CD4-positive, CD25-positive, alpha-beta regulatory T cell (primary cell): ENCODE measurements at regions not wholly inside any gene's neighbourhood (a gene's known extent, or its start where the extent isn't known, plus 50 kb on each side); places are given as distances from the start of the nearest gene placed in this dataset.

Experiments
- ATAC-seq, 2 donors: fragments of 150-1000 bp; cut with Tn5 transposase; one replicate each; pipeline ENCODE4 v1.10.0; 2021; ENCODE audit warnings: low read depth in 2 of 2, moderate number of reproducible peaks in 2 of 2, moderate library complexity in 1 of 2
- DNase-seq, 3 donors: peaks; one replicate each; pipeline versions ENCODE4 v3.0.0 to v3.0.0-alpha.2; 2012 to 2022; ENCODE audit warnings: mixed read lengths in 1 of 3
- H3K27ac ChIP-seq: one replicate; pipeline ENCODE4 v1.7.0; 2013; ENCODE audit warnings: mild to moderate bottlenecking, low read length; ENCODE audit not compliant: insufficient read depth, poor library complexity, severe bottlenecking
- H3K27me3 ChIP-seq: one replicate; pipeline ENCODE4 v1.7.0; 2013; ENCODE audit warnings: low read length; ENCODE audit not compliant: control insufficient read depth, insufficient read depth
- H3K36me3 ChIP-seq: one replicate; pipeline ENCODE4 v1.7.0; 2013; ENCODE audit warnings: mild to moderate bottlenecking, low read length, moderate library complexity; ENCODE audit not compliant: control insufficient read depth, insufficient read depth
- H3K4me1 ChIP-seq: 2 replicates; pipeline ENCODE4 v1.7.0; 2013; ENCODE audit warnings: mild to moderate bottlenecking, low read length; ENCODE audit not compliant: insufficient read depth, control insufficient read depth, poor library complexity, severe bottlenecking
- H3K4me3 ChIP-seq: one replicate; pipeline ENCODE4 v1.7.0; 2013; ENCODE audit warnings: low read depth, mild to moderate bottlenecking, low read length, moderate library complexity
- H3K9me3 ChIP-seq, 2 experiments: 1 replicate in 1 of 2; 2 replicates in 1 of 2; pipeline ENCODE4 v1.7.0; 2013; ENCODE audit warnings: low read length in 2 of 2, mild to moderate bottlenecking in 1 of 2, moderate library complexity in 1 of 2; ENCODE audit not compliant: control insufficient read depth in 2 of 2
- H3K27ac Mint-ChIP-seq, 3 donors: one replicate each; pipeline ENCODE4 v1.8.0; 2020 to 2022; ENCODE audit warnings: mild to moderate bottlenecking in 3 of 3, mixed read lengths in 3 of 3, moderate library complexity in 2 of 3
- H3K27me3 Mint-ChIP-seq: one replicate; pipeline ENCODE4 v1.8.0; 2022; ENCODE audit warnings: mild to moderate bottlenecking, mixed read lengths
- H3K36me3 Mint-ChIP-seq: one replicate; pipeline ENCODE4 v1.8.0; 2020; ENCODE audit warnings: mixed read lengths
- H3K4me1 Mint-ChIP-seq, 4 donors: one replicate each; pipeline ENCODE4 v1.8.0; 2020 to 2022; ENCODE audit warnings: mixed read lengths in 4 of 4, mild to moderate bottlenecking in 1 of 4
- H3K4me3 Mint-ChIP-seq, 4 donors: one replicate each; pipeline ENCODE4 v1.8.0; 2020 to 2022; ENCODE audit warnings: mild to moderate bottlenecking in 4 of 4, mixed read lengths in 4 of 4, moderate library complexity in 3 of 4
- H3K9me3 Mint-ChIP-seq, 7 donors: one replicate each; pipeline ENCODE4 v1.8.0; 2020 to 2022; ENCODE audit warnings: mixed read lengths in 7 of 7, mild to moderate bottlenecking in 3 of 7, moderate library complexity in 2 of 7

DNA sequence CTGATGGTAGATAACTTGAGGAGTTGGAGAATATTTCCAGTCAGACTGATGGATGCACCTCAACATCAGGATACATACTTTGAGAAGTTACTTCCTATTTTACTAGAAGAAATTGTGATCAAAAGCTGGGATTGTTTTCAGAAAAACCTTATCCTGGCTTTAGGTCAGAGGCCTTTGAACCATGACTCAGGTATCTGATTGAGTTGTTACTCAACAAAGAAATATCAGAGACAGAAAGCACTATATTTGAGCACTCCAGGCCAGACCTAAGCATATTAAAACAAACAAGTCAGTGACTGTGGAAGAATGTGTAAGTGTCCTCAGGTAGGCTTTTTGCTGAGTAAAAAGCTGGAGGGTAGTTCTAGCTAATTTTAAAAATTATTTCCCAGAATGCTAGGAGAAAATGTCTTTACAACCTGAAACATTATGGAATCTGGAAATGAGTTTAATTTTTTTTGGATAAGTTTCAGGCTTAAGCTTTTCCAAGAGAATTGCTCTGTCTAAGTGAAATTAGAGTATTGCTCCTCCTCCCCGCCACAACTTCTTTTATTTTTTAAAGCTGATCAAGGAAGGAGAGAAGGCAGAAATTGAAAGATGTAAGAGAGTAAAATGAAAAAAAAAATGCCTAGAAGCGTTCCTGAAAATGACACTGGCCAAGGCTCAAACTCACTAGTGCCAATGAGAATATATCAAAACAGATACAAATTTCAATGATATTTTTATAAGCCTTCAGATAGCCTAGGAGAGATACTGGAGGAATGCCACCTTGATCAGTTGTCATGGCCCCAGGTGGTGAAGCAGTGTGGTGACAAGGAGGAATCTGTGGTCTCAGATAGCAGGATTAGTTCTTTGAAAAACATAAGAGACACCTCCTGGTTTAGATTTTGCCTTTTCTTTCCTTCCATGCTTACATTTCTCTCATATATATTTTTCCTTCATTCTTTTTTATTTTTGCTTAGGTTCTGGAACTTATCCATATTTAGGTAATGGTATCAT, 790.3 kb downstream of the TMTC2 start:
- peaks cover 0 to 5% (median 2%) of the 10 kb centered on the region in 7 donors for H3K9me3 Mint-ChIP-seq
- Histone ChIP-seq H3K9me3 (no peaks in the 10 kb centered on the region), H3K36me3 (no peaks in the 10 kb centered on the region), H3K4me1 (no peaks in the 10 kb centered on the region), H3K4me3 (no peak overlapping the region), H3K27me3 (no peaks in the 10 kb centered on the region), H3K27ac (no peak overlapping the region)
- H3K4me1 Mint-ChIP-seq, result no peaks in the 10 kb centered on the region
- ATAC-seq (no peak), DNase-seq (no peak)
- no peak overlapping the region for H3K27ac Mint-ChIP-seq
- no peaks in the 10 kb centered on the region for H3K27me3 Mint-ChIP-seq
- no peaks in the 10 kb centered on the region for H3K36me3 Mint-ChIP-seq
- no peak overlapping the region for H3K4me3 Mint-ChIP-seq

GRCh38 chr12:83476006-83476405, 789.3 kb downstream of the TMTC2 start:
- Histone ChIP-seq H3K36me3 (no peaks in the 10 kb centered on the region), H3K27ac (no peak overlapping the region), H3K27me3 (no peaks in the 10 kb centered on the region), H3K4me1 (no peaks in the 10 kb centered on the region), H3K4me3 (no peak overlapping the region), H3K9me3 (no peaks in the 10 kb centered on the region)
- DNase-seq (no peak), ATAC-seq (no peak)
- no peak overlapping the region for H3K4me3 Mint-ChIP-seq
- no peaks in the 10 kb centered on the region for H3K4me1 Mint-ChIP-seq
- H3K36me3 Mint-ChIP-seq, result no peaks in the 10 kb centered on the region
- H3K27ac Mint-ChIP-seq, result no peak overlapping the region
- H3K9me3 Mint-ChIP-seq, result peaks cover 0 to 5% (median 0%) of the 10 kb centered on the region in 7 donors
- H3K27me3 Mint-ChIP-seq, result no peaks in the 10 kb centered on the region

- H3K27me3 ChIP-seq, result no peaks in the 10 kb centered on the region
- peaks cover 0 to 3% (median 0%) of the 10 kb centered on the region in 7 donors for H3K9me3 Mint-ChIP-seq
- no peaks in the 10 kb centered on the region for H3K9me3 ChIP-seq
- no peak overlapping the region for H3K27ac Mint-ChIP-seq
- H3K27ac ChIP-seq, result no peak overlapping the region
- no peaks in the 10 kb centered on the region for H3K4me1 Mint-ChIP-seq
- H3K4me3 Mint-ChIP-seq, result no peak overlapping the region
- no peak overlapping the region for H3K4me3 ChIP-seq
- no peak for ATAC-seq
- no peaks in the 10 kb centered on the region for H3K36me3 Mint-ChIP-seq
- H3K27me3 Mint-ChIP-seq, result no peaks in the 10 kb centered on the region
- no peaks in the 10 kb centered on the region for H3K4me1 ChIP-seq
- DNase-seq, result no peak
- H3K36me3 ChIP-seq, result no peaks in the 10 kb centered on the region
Measured at GRCh38 chr12:83474369-83474768, 787.7 kb downstream of the TMTC2 start.

DNA sequence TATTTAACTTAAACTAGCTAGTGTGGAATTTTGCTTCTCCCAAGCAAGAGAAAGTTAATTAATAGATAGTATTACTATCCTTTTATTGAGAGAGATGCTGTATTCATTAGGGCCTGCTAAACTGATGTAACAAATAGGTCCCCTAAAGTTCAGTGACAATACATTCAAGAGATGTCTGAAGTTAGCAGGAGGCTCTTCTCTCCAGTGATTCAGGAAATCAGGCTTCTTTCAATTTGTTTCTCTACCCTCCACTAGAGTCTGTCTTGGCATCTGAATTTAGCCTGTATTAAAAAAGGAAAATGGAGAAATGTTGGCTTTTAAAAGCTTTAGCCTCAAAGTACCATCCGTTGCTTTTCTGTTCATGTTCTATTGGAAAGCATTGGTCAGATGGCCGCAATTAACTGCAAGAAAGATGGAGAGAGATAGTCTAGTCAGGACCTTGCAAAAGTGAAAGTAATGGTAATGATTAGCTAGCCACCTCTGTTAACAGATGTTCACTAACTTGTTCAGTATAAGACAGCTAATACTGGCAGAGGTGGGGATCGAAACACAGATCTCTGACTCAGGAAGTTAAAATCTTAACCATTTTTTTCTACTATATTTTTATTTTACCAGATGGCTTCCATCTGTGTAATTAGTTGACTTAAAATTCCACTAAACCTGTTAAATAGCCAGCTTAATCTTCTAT, 786.8 kb downstream of the TMTC2 start:
- Histone ChIP-seq H3K27me3 (no peaks in the 10 kb centered on the region), H3K27ac (no peak overlapping the region), H3K4me1 (no peaks in the 10 kb centered on the region), H3K9me3 (no peaks in the 10 kb centered on the region), H3K36me3 (no peaks in the 10 kb centered on the region), H3K4me3 (no peak overlapping the region)
- H3K36me3 Mint-ChIP-seq, result no peaks in the 10 kb centered on the region
- no peak overlapping the region for H3K27ac Mint-ChIP-seq
- DNase-seq (no peak), ATAC-seq (no peak)
- H3K4me1 Mint-ChIP-seq, result no peaks in the 10 kb centered on the region
- H3K4me3 Mint-ChIP-seq, result no peak overlapping the region
- no peaks in the 10 kb centered on the region for H3K27me3 Mint-ChIP-seq
- H3K9me3 Mint-ChIP-seq, result peaks cover 0 to 3% (median 0%) of the 10 kb centered on the region in 7 donors

DNA sequence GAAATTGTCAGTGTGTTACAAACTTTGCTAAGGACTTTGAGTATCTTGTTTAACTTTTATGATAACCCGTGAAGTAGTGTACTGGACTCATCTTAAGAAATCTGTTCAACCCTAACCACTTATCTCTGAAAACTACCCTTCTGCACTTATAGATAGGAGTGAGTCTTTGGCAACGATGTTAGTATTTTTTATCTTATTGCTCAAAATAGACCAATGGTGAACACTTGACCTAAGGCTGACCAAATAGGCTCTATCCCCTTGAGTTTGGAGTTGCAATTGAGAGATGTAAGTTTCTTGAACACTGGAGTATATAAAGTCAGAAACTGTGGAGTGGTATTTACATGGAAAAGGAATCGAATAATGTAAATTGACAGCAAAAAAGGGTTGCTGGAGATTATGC, 786.1 kb downstream of the TMTC2 start:
- Mint-ChIP-seq H3K4me1 (no peaks in the 10 kb centered on the region), H3K9me3 (peaks cover 0 to 3% (median 0%) of the 10 kb centered on the region in 7 donors), H3K27me3 (no peaks in the 10 kb centered on the region), H3K36me3 (no peaks in the 10 kb centered on the region), H3K27ac (no peak overlapping the region), H3K4me3 (no peak overlapping the region)
- no peak overlapping the region for H3K4me3 ChIP-seq
- ATAC-seq, result no peak
- H3K27ac ChIP-seq, result no peak overlapping the region
- H3K9me3 ChIP-seq, result no peaks in the 10 kb centered on the region
- H3K4me1 ChIP-seq, result no peaks in the 10 kb centered on the region
- H3K27me3 ChIP-seq, result no peaks in the 10 kb centered on the region
- H3K36me3 ChIP-seq, result no peaks in the 10 kb centered on the region
- DNase-seq, result no peak

- Histone ChIP-seq H3K27ac (no peak overlapping the region), H3K9me3 (no peaks in the 10 kb centered on the region), H3K4me3 (no peak overlapping the region), H3K4me1 (no peaks in the 10 kb centered on the region), H3K36me3 (no peaks in the 10 kb centered on the region), H3K27me3 (no peaks in the 10 kb centered on the region)
- ATAC-seq, result no peak
- Mint-ChIP-seq H3K27me3 (no peaks in the 10 kb centered on the region), H3K4me3 (no peak overlapping the region), H3K27ac (no peak overlapping the region), H3K4me1 (peaks cover 0 to under 1% (median 0%) of the 10 kb centered on the region in 4 donors), H3K9me3 (peaks cover 0 to 3% (median 2%) of the 10 kb centered on the region in 7 donors), H3K36me3 (no peaks in the 10 kb centered on the region)
- DNase-seq, result no peak
Measured at GRCh38 chr12:83472350-83472749, 785.6 kb downstream of the TMTC2 start.

DNA sequence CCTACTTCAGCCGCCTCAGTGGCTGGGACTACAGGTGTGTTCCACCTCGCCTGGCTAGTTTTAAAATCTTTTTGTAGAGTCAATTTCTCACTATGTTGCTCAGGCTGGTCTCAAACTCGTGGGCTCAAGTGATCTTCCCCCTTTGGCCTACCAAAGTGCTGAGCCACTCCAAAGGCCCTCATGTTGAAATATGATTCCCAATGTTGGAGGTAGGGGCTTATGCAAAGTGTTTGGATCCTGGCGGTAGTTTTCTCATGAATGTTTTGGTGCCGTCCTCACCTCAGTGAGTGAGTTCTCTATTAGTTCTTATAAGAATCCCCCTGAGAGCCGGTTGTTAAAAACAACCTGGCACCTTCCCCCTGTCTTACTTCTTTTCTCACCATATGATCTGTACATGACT, 784.6 kb downstream of the TMTC2 start:
- no peak for DNase-seq
- H3K27me3 Mint-ChIP-seq, result no peaks in the 10 kb centered on the region
- Histone ChIP-seq H3K4me1 (no peaks in the 10 kb centered on the region), H3K27me3 (no peaks in the 10 kb centered on the region), H3K27ac (no peak overlapping the region), H3K9me3 (no peaks in the 10 kb centered on the region), H3K4me3 (no peak overlapping the region), H3K36me3 (no peaks in the 10 kb centered on the region)
- peaks cover 0 to 7% (median 4%) of the 10 kb centered on the region in 7 donors for H3K9me3 Mint-ChIP-seq
- H3K27ac Mint-ChIP-seq, result no peak overlapping the region
- H3K4me1 Mint-ChIP-seq, result peaks cover 0 to 6% (median 0%) of the 10 kb centered on the region in 4 donors
- no peak overlapping the region for H3K4me3 Mint-ChIP-seq
- no peaks in the 10 kb centered on the region for H3K36me3 Mint-ChIP-seq
- ATAC-seq, result no peak
